ENCODE measurements at regions not wholly inside any gene's neighbourhood (a gene's known extent, or its start where the extent isn't known, plus 50 kb on each side); places are given as distances from the start of the nearest gene placed in this dataset.
A peak's percentile ranks its signal among the peaks of the same experiment; 100 is the strongest.

GRCh38 chr11:8766988-8767374 is 84.4 kb downstream of the RPL27A start:
- Histone ChIP-seq H3K9ac (ENCODE audit: insufficient read depth in 1 of 2, low read length in 2 of 2) (no peak overlapping the region), H3K36me3 (ENCODE audit: control insufficient read depth in 4 of 4, insufficient read depth in 4 of 4, low read length in 4 of 4) (peaks cover 0 to 2% (median 0%) of the 10 kb centered on the region in 4 donors), H3K4me1 (ENCODE audit: control insufficient read depth in 5 of 5, insufficient read depth in 5 of 5, low read length in 5 of 5) (peaks cover 3 to 24% (median 16%) of the 10 kb centered on the region in 5 donors), H3K9me3 (ENCODE audit: control insufficient read depth in 4 of 4, insufficient read depth in 3 of 4, low read length in 3 of 4) (no peaks in the 10 kb centered on the region), H3K4me3 (no peak overlapping the region), H3K27me3 (ENCODE audit: control insufficient read depth in 3 of 3, insufficient read depth in 3 of 3, low read length in 2 of 3) (no peaks in the 10 kb centered on the region), H3K27ac (ENCODE audit: low read depth in 1 of 2, low read length in 1 of 2) (peak overlapping the region; percentile 41 to 78)
- DNase-seq = no peak
- WGBS, 2 donors = 71 to 85% methylated on average over 7 of the region's 7 CpGs
- TF ChIP-seq CTCF (IDR thresholded peaks at IDR 0.05; ENCODE audit: control extremely low read depth, extremely low read depth) = no peak
- no peak for ATAC-seq (ENCODE audit: insufficient read depth, low FRiP score)

GRCh38 chr11:8767466-8768142 is 85.0 kb downstream of the RPL27A start:
- Histone ChIP-seq H3K27me3 (ENCODE audit: control insufficient read depth in 3 of 3, insufficient read depth in 3 of 3, low read length in 2 of 3) (no peaks in the 10 kb centered on the region), H3K36me3 (ENCODE audit: control insufficient read depth in 4 of 4, insufficient read depth in 4 of 4, low read length in 4 of 4) (peaks cover 0 to 2% (median 0%) of the 10 kb centered on the region in 4 donors), H3K9ac (ENCODE audit: insufficient read depth in 1 of 2, low read length in 2 of 2) (peak overlapping the region in 1 of 2 donors; percentile 55), H3K4me1 (ENCODE audit: control insufficient read depth in 5 of 5, insufficient read depth in 5 of 5, low read length in 5 of 5) (peaks cover 0 to 21% (median 16%) of the 10 kb centered on the region in 5 donors), H3K4me3 (no peak overlapping the region), H3K27ac (ENCODE audit: low read depth in 1 of 2, low read length in 1 of 2) (peak overlapping the region; percentile 35 to 78), H3K9me3 (ENCODE audit: control insufficient read depth in 4 of 4, insufficient read depth in 3 of 4, low read length in 3 of 4) (no peaks in the 10 kb centered on the region)
- no peak for ATAC-seq (ENCODE audit: insufficient read depth, low FRiP score)
- WGBS, 2 donors = 76 to 84% methylated on average over 9 of the region's 9 CpGs
- no peak for TF ChIP-seq CTCF (IDR thresholded peaks at IDR 0.05; ENCODE audit: control extremely low read depth, extremely low read depth)
- DNase-seq = peak in 1 of 3 donors; percentile 37

- Histone ChIP-seq H3K36me3 (ENCODE audit: control insufficient read depth in 4 of 4, insufficient read depth in 4 of 4, low read length in 4 of 4) (peaks cover 0 to 2% (median 0%) of the 10 kb centered on the region in 4 donors), H3K4me3 (no peak overlapping the region), H3K9me3 (ENCODE audit: control insufficient read depth in 4 of 4, insufficient read depth in 3 of 4, low read length in 3 of 4) (no peaks in the 10 kb centered on the region), H3K27me3 (ENCODE audit: control insufficient read depth in 3 of 3, insufficient read depth in 3 of 3, low read length in 2 of 3) (no peaks in the 10 kb centered on the region), H3K4me1 (ENCODE audit: control insufficient read depth in 5 of 5, insufficient read depth in 5 of 5, low read length in 5 of 5) (peaks cover 0 to 30% (median 20%) of the 10 kb centered on the region in 5 donors), H3K27ac (ENCODE audit: low read depth in 1 of 2, low read length in 1 of 2) (peak overlapping the region; percentile 44 to 78), H3K9ac (ENCODE audit: insufficient read depth in 1 of 2, low read length in 2 of 2) (no peak overlapping the region)
- TF ChIP-seq CTCF (IDR thresholded peaks at IDR 0.05; ENCODE audit: control extremely low read depth, extremely low read depth) = no peak
- ATAC-seq (ENCODE audit: insufficient read depth, low FRiP score) (peak; percentile 49), DNase-seq (peak; percentile 48 to 72 (median 60))
- WGBS, 2 donors = 57 to 91% methylated on average over 3 of the region's 3 CpGs
Measured at GRCh38 chr11:8768625-8769333, 86.2 kb downstream of the RPL27A start.
